ENCODE measurements at regions not wholly inside any gene's neighbourhood (a gene's known extent, or its start where the extent isn't known, plus 50 kb on each side); places are given as distances from the start of the nearest gene placed in this dataset.

GRCh38 chr9:28318515-28318914, 745.2 kb upstream of the C9orf72 start:
- in situ Hi-C loops (cut with MboI): no loop called here
- POLR2A ChIA-PET: no interaction called here

More at GRCh38 chr9:28318515-28318914, 745.2 kb upstream of the C9orf72 start:
- no peaks in the 10 kb centered on the region for H3K27me3 ChIP-seq (ENCODE audit: control insufficient read depth in 2 of 2, insufficient read depth in 2 of 2, low read length in 2 of 2)
- WGBS (ENCODE audit: insufficient coverage, low coverage, missing lambda C conversion rate): no CpG with 5 or more reads among the region's 1 CpG
- no peak for FAIRE-seq
- H3K9me3 ChIP-seq (replicated peaks; ENCODE audit: control insufficient read depth, insufficient read depth, low read depth, low read length): no peaks in the 10 kb centered on the region
- H4K20me1 ChIP-seq (replicated peaks; ENCODE audit: control insufficient read depth, insufficient read depth, low read length): no peaks in the 10 kb centered on the region
- H3K4me1 ChIP-seq (replicated peaks in 1 of 2; ENCODE audit: control insufficient read depth in 2 of 2, insufficient read depth in 2 of 2, low read length in 2 of 2): no peaks in the 10 kb centered on the region
- no peaks in the 10 kb centered on the region for H3K79me2 ChIP-seq (ENCODE audit: control insufficient read depth, insufficient read depth, low read length)
- no peak for TF ChIP-seq CHCHD3 (CRISPR knock-in tag; IDR thresholded peaks at IDR 0.05)
- no peak for TF ChIP-seq HNRNPH1 (optimal IDR thresholded peaks at IDR 0.05; ENCODE audit: low read depth, low read length)
- TF ChIP-seq MAX (CRISPR knock-in tag; IDR thresholded peaks at IDR 0.05): no peak
- TF ChIP-seq PKNOX1 (IDR thresholded peaks at IDR 0.05): no peak
- no peak for TF ChIP-seq ETS2 (tag; IDR thresholded peaks at IDR 0.05; ENCODE audit: borderline replicate concordance, poor library complexity, severe bottlenecking)
- no peak for TF ChIP-seq POLR2AphosphoS5 (IDR thresholded peaks at IDR 0.05; ENCODE audit: control insufficient read depth, insufficient read depth, low read depth, low read length)
- TF ChIP-seq MEF2D (tag; conservative IDR thresholded peaks at IDR 0.05; ENCODE audit: low read depth): no peak
- no peak for TF ChIP-seq ZNF165 (CRISPR knock-in tag; IDR thresholded peaks at IDR 0.05; ENCODE audit: borderline replicate concordance)
- no peak for TF ChIP-seq ARID3B (CRISPR knock-in tag; IDR thresholded peaks at IDR 0.05; ENCODE audit: borderline replicate concordance)
- TF ChIP-seq NFYB (IDR thresholded peaks at IDR 0.05; ENCODE audit: extremely low read depth, insufficient read length): no peak
- TF ChIP-seq CBFB (CRISPR knock-in tag; IDR thresholded peaks at IDR 0.05): no peak
- intact Hi-C loops (cut with micrococcal nuclease): no loop called here
- no peak overlapping the region for H3K9ac ChIP-seq (ENCODE audit: insufficient read depth in 1 of 2, low read depth in 2 of 2, low read length in 2 of 2)
- no peak overlapping the region for H2AFZ ChIP-seq (ENCODE audit: low read depth, low read length)
- no peak overlapping the region for H3K4me2 ChIP-seq (ENCODE audit: insufficient read depth, low read length)
- H3K4me3 ChIP-seq: no peak overlapping the region
- CTCF ChIA-PET (ENCODE audit: low intra/inter-chr PET ratio): no interaction called here
- no peak for DNase-seq (ENCODE audit: extremely low read depth in 1 of 4, low spot score in 3 of 4)
- H3K27ac ChIP-seq (ENCODE audit: extremely low read depth, low read depth, low read length): no peak overlapping the region
- no peak for ATAC-seq
- no TSS peak for BruUV-seq (replicated peaks)
- H3K36me3 ChIP-seq (ENCODE audit: control insufficient read depth, insufficient read depth, low read length): no peaks in the 10 kb centered on the region
- no peaks in the 10 kb centered on the region for H3K9me1 ChIP-seq (ENCODE audit: control insufficient read depth, insufficient read depth, low read length)

Measured in K562 (cell line).